ENCODE measurements at regions not wholly inside any gene's neighbourhood (a gene's known extent, or its start where the extent isn't known, plus 50 kb on each side); places are given as distances from the start of the nearest gene placed in this dataset.

- ATAC-seq: no peak
- no peak for DNase-seq
- Histone ChIP-seq H3K4me2 (ENCODE audit: low read length) (no peak overlapping the region), H3K36me3 (ENCODE audit: low read depth, low read length) (no peaks in the 10 kb centered on the region), H3K27me3 (ENCODE audit: low read length) (no peaks in the 10 kb centered on the region), H3K27ac (ENCODE audit: low read length) (no peak overlapping the region), H3K4me1 (ENCODE audit: insufficient read depth, low read length) (no peaks in the 10 kb centered on the region), H3K9ac (ENCODE audit: low read length) (no peak overlapping the region), H3K79me2 (ENCODE audit: low read length) (no peaks in the 10 kb centered on the region), H3K9me2 (replicated peaks; ENCODE audit: low read length) (no peaks in the 10 kb centered on the region), H3K9me3 (ENCODE audit: low read length) (no peaks in the 10 kb centered on the region), H3F3A (ENCODE audit: low read length, unreplicated experiment) (no peaks in the 10 kb centered on the region), H3K4me3 (ENCODE audit: low read length) (no peak overlapping the region), H4K20me1 (ENCODE audit: low read length) (no peaks in the 10 kb centered on the region), H2AFZ (ENCODE audit: low read length) (no peak overlapping the region)
- ChIA-PET CTCF (no interaction called here), POLR2A (ENCODE audit: unreplicated experiment) (no interaction called here)
- no TSS peak for BruUV-seq (replicated peaks)
- intact Hi-C loops (cut with micrococcal nuclease): no loop called here
- no peak for TF ChIP-seq EZH2phosphoT487 (IDR thresholded peaks at IDR 0.05; ENCODE audit: borderline replicate concordance, low read length)
- TF ChIP-seq CTCF (conservative IDR thresholded peaks at IDR 0.05; ENCODE audit: low read depth, low read length): no peak
- TF ChIP-seq EZH2 (IDR thresholded peaks at IDR 0.05; ENCODE audit: low read length, unreplicated experiment): no peak
Observed at GRCh38 chrX:67787196-67787595, 243.4 kb downstream of the AR start.

GRCh38 chrX:67789536-67789935 is 245.7 kb downstream of the AR start:
- POLR2A ChIA-PET (ENCODE audit: unreplicated experiment): no interaction called here
- CTCF ChIA-PET: no interaction called here
- ATAC-seq: no peak

More at GRCh38 chrX:67789536-67789935, 245.7 kb downstream of the AR start:
- Histone ChIP-seq H3K9ac (ENCODE audit: low read length) (no peak overlapping the region), H2AFZ (ENCODE audit: low read length) (no peak overlapping the region), H3K36me3 (ENCODE audit: low read depth, low read length) (no peaks in the 10 kb centered on the region), H3K27ac (ENCODE audit: low read length) (no peak overlapping the region), H3K79me2 (ENCODE audit: low read length) (no peaks in the 10 kb centered on the region), H3K4me3 (ENCODE audit: low read length) (no peak overlapping the region), H3K9me3 (ENCODE audit: low read length) (no peaks in the 10 kb centered on the region), H3F3A (ENCODE audit: low read length, unreplicated experiment) (no peaks in the 10 kb centered on the region), H3K4me1 (ENCODE audit: insufficient read depth, low read length) (no peaks in the 10 kb centered on the region), H3K4me2 (ENCODE audit: low read length) (no peak overlapping the region), H4K20me1 (ENCODE audit: low read length) (no peaks in the 10 kb centered on the region), H3K27me3 (ENCODE audit: low read length) (no peaks in the 10 kb centered on the region), H3K9me2 (replicated peaks; ENCODE audit: low read length) (no peaks in the 10 kb centered on the region)
- no TSS peak for BruUV-seq (replicated peaks)
- TF ChIP-seq EZH2 (IDR thresholded peaks at IDR 0.05; ENCODE audit: low read length, unreplicated experiment): no peak
- no peak for TF ChIP-seq EZH2phosphoT487 (IDR thresholded peaks at IDR 0.05; ENCODE audit: borderline replicate concordance, low read length)
- intact Hi-C loops (cut with micrococcal nuclease): no loop called here
- DNase-seq: no peak
